ENCODE measurements at regions not wholly inside any gene's neighbourhood (a gene's known extent, or its start where the extent isn't known, plus 50 kb on each side); places are given as distances from the start of the nearest gene placed in this dataset.

DNA sequence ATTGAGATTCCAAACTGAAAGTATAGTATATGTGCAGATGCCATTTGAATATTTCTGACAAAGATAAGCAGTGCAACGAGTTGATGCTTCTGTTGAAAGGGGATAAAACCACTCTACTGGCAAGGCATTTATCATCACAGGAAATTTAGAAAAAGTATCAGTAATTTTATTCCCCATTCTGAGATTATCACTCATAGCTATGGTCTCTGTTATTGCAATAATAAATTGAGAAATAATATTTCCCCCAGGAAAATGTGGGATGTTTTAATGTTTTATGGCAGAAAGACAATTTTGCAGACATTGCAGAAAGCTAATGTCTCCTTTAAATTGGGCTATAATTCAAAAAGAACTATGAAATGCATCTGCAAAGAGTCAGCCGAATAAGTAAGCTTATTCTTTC, 1612.7 kb upstream of the ACO1 start:
- Histone ChIP-seq H3K4me3 (ENCODE audit: control insufficient read depth in 2 of 3, extremely low read depth in 1 of 3, insufficient read depth in 2 of 3, low read depth in 1 of 3, low read length in 3 of 3) (no peak overlapping the region), H3K9me1 (ENCODE audit: control insufficient read depth, extremely low read depth, insufficient read depth, low read length) (no peaks in the 10 kb centered on the region), H2AFZ (ENCODE audit: control insufficient read depth, low read length) (no peak overlapping the region), H3K9me3 (ENCODE audit: control insufficient read depth, low read depth, low read length) (no peaks in the 10 kb centered on the region), H3K4me1 (ENCODE audit: control insufficient read depth, extremely low read depth, insufficient read depth, low read length) (no peaks in the 10 kb centered on the region), H3K36me3 (ENCODE audit: control insufficient read depth in 2 of 2, extremely low read depth in 1 of 2, insufficient read depth in 2 of 2, low read length in 2 of 2) (no peaks in the 10 kb centered on the region), H4K20me1 (ENCODE audit: control insufficient read depth, extremely low read depth, insufficient read depth, low read length) (no peaks in the 10 kb centered on the region), H3K27me3 (ENCODE audit: control insufficient read depth, extremely low read depth, insufficient read depth, low read length) (no peaks in the 10 kb centered on the region), H3K9ac (ENCODE audit: control insufficient read depth, extremely low read depth, insufficient read depth, low read length) (no peak overlapping the region), H3K27ac (ENCODE audit: control insufficient read depth, insufficient read depth, low read length) (no peak overlapping the region), H3K4me2 (ENCODE audit: control insufficient read depth, extremely low read depth, insufficient read depth, low read depth, low read length) (no peak overlapping the region), H3K79me2 (ENCODE audit: control insufficient read depth, insufficient read depth, low read length) (no peaks in the 10 kb centered on the region)
- FAIRE-seq (no peak), DNase-seq (ENCODE audit: low read depth, low spot score) (no peak)
- dilution Hi-C loops (cut with MboI; ENCODE audit: extremely low pct_ligation_motif_present, low sequenced_read_pairs): no loop called here
- TF ChIP-seq EZH2 (IDR thresholded peaks at IDR 0.05; ENCODE audit: low read length) (no peak), CTCF (optimal IDR thresholded peaks at IDR 0.05 in 1 of 3, IDR thresholded peaks at IDR 0.05 in 1 of 3, conservative IDR thresholded peaks at IDR 0.05 in 1 of 3; ENCODE audit: extremely low read depth in 1 of 3, insufficient read depth in 2 of 3, low read length in 3 of 3) (no peak)

DNA sequence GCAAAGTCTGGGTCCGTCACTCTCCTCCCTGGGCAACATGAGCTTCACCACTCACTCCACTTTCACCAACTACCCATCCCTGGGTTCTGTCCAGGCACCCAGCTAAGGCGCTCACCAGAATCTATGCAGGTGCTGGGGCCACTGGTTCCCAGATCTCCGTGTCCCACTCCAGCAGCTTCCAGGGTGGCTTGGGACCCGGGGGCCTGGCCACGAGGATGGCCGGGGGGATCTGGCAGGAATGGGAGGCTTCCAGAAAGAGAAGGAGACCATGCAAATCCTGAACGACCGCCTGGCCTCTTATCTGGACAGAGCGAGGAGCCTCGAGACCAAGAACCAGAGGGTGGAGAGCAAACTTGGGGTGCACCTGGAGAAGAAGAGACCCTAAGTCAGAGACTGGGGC, 1611.0 kb upstream of the ACO1 start:
- TF ChIP-seq CTCF (optimal IDR thresholded peaks at IDR 0.05 in 1 of 3, IDR thresholded peaks at IDR 0.05 in 1 of 3, conservative IDR thresholded peaks at IDR 0.05 in 1 of 3; ENCODE audit: extremely low read depth in 1 of 3, insufficient read depth in 2 of 3, low read length in 3 of 3) (no peak), EZH2 (IDR thresholded peaks at IDR 0.05; ENCODE audit: low read length) (no peak)
- Histone ChIP-seq H2AFZ (ENCODE audit: control insufficient read depth, low read length) (no peak overlapping the region), H3K27me3 (ENCODE audit: control insufficient read depth, extremely low read depth, insufficient read depth, low read length) (no peaks in the 10 kb centered on the region), H3K4me1 (ENCODE audit: control insufficient read depth, extremely low read depth, insufficient read depth, low read length) (no peaks in the 10 kb centered on the region), H3K36me3 (ENCODE audit: control insufficient read depth in 2 of 2, extremely low read depth in 1 of 2, insufficient read depth in 2 of 2, low read length in 2 of 2) (no peaks in the 10 kb centered on the region), H3K4me3 (ENCODE audit: control insufficient read depth in 2 of 3, extremely low read depth in 1 of 3, insufficient read depth in 2 of 3, low read depth in 1 of 3, low read length in 3 of 3) (no peak overlapping the region), H3K9me3 (ENCODE audit: control insufficient read depth, low read depth, low read length) (no peaks in the 10 kb centered on the region), H3K9me1 (ENCODE audit: control insufficient read depth, extremely low read depth, insufficient read depth, low read length) (no peaks in the 10 kb centered on the region), H3K9ac (ENCODE audit: control insufficient read depth, extremely low read depth, insufficient read depth, low read length) (no peak overlapping the region), H3K4me2 (ENCODE audit: control insufficient read depth, extremely low read depth, insufficient read depth, low read depth, low read length) (no peak overlapping the region), H3K79me2 (ENCODE audit: control insufficient read depth, insufficient read depth, low read length) (no peaks in the 10 kb centered on the region), H4K20me1 (ENCODE audit: control insufficient read depth, extremely low read depth, insufficient read depth, low read length) (no peaks in the 10 kb centered on the region), H3K27ac (ENCODE audit: control insufficient read depth, insufficient read depth, low read length) (no peak overlapping the region)
- FAIRE-seq: no peak
- dilution Hi-C loops (cut with MboI; ENCODE audit: extremely low pct_ligation_motif_present, low sequenced_read_pairs): no loop called here
- DNase-seq (ENCODE audit: low read depth, low spot score): no peak

All from keratinocyte (primary cell).